C4-2B (cell line): ENCODE measurements at regions not wholly inside any gene's neighbourhood (a gene's known extent, or its start where the extent isn't known, plus 50 kb on each side); places are given as distances from the start of the nearest gene placed in this dataset.

Experiments used
- CTCF ChIP-seq: fragments of 450-650 bp; conservative IDR thresholded peaks from 2 replicates; pipeline ENCODE4 v1.5.1; 2017; ENCODE audit warnings: mild to moderate bottlenecking
- ZFX ChIP-seq: fragments of 450-650 bp; IDR thresholded peaks from 2 replicates; pipeline ENCODE4 v1.6.1; 2017

DNA sequence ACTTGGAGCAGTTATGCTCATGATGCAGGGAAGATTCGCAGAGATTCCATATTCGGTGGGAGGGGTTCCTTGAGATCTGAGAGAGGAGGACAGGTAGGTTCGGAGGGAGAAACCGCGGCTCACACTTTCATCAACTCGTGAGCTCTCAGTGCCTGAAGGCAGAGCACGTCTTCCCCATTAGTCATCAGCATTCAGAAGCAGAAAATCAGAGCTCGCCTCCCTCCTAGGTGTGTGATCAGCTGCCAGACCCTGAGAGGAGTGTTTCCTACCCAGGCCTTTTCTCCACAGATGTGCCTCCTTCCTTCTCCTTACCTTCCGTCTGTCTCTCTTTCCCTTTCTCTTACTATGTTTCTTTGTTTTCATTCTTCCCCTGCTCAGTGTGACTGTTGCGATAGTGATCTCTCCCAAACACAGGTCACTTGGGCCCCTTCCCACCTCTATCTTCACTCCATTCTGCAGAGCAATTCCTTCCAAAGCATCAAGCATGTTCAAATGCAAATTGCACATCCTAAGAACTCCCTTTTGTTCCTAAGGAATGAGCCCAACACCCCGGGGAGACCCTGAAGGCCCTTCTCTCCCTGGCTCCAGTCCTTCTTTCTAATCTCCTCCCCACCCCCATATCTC is 389.5 kb downstream of the UQCRFS1 start:
- TF ChIP-seq ZFX, result no peak
- no peak for TF ChIP-seq CTCF
